Thoracic aorta (tissue), 2 donors: ENCODE measurements at regions not wholly inside any gene's neighbourhood (a gene's known extent, or its start where the extent isn't known, plus 50 kb on each side); places are given as distances from the start of the nearest gene placed in this dataset.

Experiments used
- ATAC-seq: fragments of 150-250 bp; one replicate; pipeline ENCODE4 v1.8.0; 2017; ENCODE audit warnings: low read depth; ENCODE audit not compliant: insufficient number of reproducible peaks, low FRiP score
- DNase-seq: peaks from one replicate; pipeline ENCODE4 v3.0.0-alpha.2; 2020; ENCODE audit warnings: low spot score
- H3K27ac ChIP-seq, 2 donors: fragments of 200-600 bp; sonication (generic); 1 replicate in 1 of 2; 2 replicates in 1 of 2; pipeline ENCODE4 v1.5.1; 2016; ENCODE audit warnings: mild to moderate bottlenecking in 2 of 2, moderate library complexity in 2 of 2
- H3K27me3 ChIP-seq: fragments of 200-600 bp; sonication (generic); replicated peaks from 2 replicates; pipeline ENCODE4 v1.6.0; 2016; ENCODE audit warnings: mild to moderate bottlenecking; ENCODE audit not compliant: insufficient read depth
- H3K36me3 ChIP-seq: fragments of 200-600 bp; sonication (generic); one replicate; pipeline ENCODE4 v1.5.1; 2016
- H3K4me1 ChIP-seq, 2 donors: fragments of 200-600 bp; sonication (generic); 1 replicate in 1 of 2; 2 replicates in 1 of 2; pipeline versions ENCODE4 v1.5.1 to v1.6.0; 2016; ENCODE audit warnings: low read depth in 2 of 2, mild to moderate bottlenecking in 1 of 2; ENCODE audit not compliant: control insufficient read depth in 1 of 2
- H3K4me3 ChIP-seq: fragments of 200-600 bp; sonication (generic); 2 replicates; pipeline ENCODE4 v1.5.1; 2016; ENCODE audit warnings: mild to moderate bottlenecking
- H3K9me3 ChIP-seq: fragments of 200-600 bp; sonication (generic); 2 replicates; pipeline ENCODE4 v1.5.1; 2016
- TF ChIP-seq, protein P1 (sequence below): fragments of 200-600 bp; sonication (generic); IDR thresholded peaks from one replicate; pipeline ENCODE4 v1.5.1; 2019; ENCODE audit warnings: antibody characterized with exemption

DNA sequence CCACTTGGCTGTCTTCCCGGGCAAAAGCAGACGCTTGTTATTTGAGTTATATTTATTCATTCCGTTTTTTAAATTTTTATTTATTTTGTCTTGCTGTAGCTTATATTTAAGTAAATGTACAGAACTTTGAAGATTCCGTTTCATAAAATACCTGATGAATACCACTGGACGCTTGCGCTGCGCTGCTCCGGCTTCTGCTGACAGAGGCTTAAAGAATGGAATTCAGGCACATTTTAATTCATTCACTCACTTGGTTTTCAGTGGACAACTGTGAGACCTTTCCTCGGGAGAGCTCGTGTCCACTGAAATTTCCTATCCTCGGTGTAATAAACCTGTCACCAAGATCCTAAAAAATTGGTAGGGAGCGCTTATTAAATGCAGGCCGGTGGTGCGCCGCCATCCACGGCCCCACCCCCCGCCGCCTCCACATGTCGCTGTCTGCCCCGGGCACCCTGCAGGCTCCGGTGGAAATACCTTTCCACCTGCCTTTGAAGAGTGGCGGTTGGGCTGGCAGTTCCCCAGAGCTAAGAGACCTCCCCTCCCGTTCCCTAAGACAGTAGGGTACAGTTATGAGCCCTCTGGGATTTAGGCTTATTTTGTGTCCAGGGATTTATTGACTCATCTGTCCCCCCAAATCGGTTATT lies 62.5 kb upstream of the UBE2E1 start:
- DNase-seq (no peak), ATAC-seq (no peak)
- Histone ChIP-seq H3K9me3 (no peaks in the 10 kb centered on the region), H3K4me1 (peaks cover 16 to 18% of the 10 kb centered on the region in 2 donors), H3K36me3 (no peaks in the 10 kb centered on the region), H3K4me3 (no peak overlapping the region), H3K27ac (no peak overlapping the region), H3K27me3 (no peaks in the 10 kb centered on the region)
- TF ChIP-seq, protein P1, sequence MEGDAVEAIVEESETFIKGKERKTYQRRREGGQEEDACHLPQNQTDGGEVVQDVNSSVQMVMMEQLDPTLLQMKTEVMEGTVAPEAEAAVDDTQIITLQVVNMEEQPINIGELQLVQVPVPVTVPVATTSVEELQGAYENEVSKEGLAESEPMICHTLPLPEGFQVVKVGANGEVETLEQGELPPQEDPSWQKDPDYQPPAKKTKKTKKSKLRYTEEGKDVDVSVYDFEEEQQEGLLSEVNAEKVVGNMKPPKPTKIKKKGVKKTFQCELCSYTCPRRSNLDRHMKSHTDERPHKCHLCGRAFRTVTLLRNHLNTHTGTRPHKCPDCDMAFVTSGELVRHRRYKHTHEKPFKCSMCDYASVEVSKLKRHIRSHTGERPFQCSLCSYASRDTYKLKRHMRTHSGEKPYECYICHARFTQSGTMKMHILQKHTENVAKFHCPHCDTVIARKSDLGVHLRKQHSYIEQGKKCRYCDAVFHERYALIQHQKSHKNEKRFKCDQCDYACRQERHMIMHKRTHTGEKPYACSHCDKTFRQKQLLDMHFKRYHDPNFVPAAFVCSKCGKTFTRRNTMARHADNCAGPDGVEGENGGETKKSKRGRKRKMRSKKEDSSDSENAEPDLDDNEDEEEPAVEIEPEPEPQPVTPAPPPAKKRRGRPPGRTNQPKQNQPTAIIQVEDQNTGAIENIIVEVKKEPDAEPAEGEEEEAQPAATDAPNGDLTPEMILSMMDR = no peak

- Histone ChIP-seq H3K27me3 (no peaks in the 10 kb centered on the region), H3K4me3 (no peak overlapping the region), H3K9me3 (no peaks in the 10 kb centered on the region), H3K4me1 (peaks cover 3 to 5% of the 10 kb centered on the region in 2 donors), H3K36me3 (no peaks in the 10 kb centered on the region), H3K27ac (no peak overlapping the region)
- TF ChIP-seq, protein P1 = no peak
- no peak for DNase-seq
- no peak for ATAC-seq
Measured at GRCh38 chr3:23746441-23746840, 59.3 kb upstream of the UBE2E1 start.

- TF ChIP-seq, protein P1 = no peak
- H3K27ac ChIP-seq = no peak overlapping the region
- H3K4me3 ChIP-seq = no peak overlapping the region
- H3K9me3 ChIP-seq = no peaks in the 10 kb centered on the region
- no peak for DNase-seq
- ATAC-seq = no peak
- no peaks in the 10 kb centered on the region for H3K27me3 ChIP-seq
- no peaks in the 10 kb centered on the region for H3K36me3 ChIP-seq
- H3K4me1 ChIP-seq = peaks cover 4 to 12% of the 10 kb centered on the region in 2 donors
Measured at GRCh38 chr3:23747841-23748240, 57.9 kb upstream of the UBE2E1 start.

- ATAC-seq (no peak), DNase-seq (no peak)
- no peaks in the 10 kb centered on the region for H3K9me3 ChIP-seq
- H3K4me3 ChIP-seq = no peak overlapping the region
- H3K27ac ChIP-seq = no peak overlapping the region
- TF ChIP-seq, protein P1 = no peak
- no peaks in the 10 kb centered on the region for H3K36me3 ChIP-seq
- H3K27me3 ChIP-seq = no peaks in the 10 kb centered on the region
- H3K4me1 ChIP-seq = peaks cover 4 to 12% of the 10 kb centered on the region in 2 donors
Measured at GRCh38 chr3:23748398-23749110, 57.2 kb upstream of the UBE2E1 start.

- no peak overlapping the region for H3K4me3 ChIP-seq
- H3K4me1 ChIP-seq = peaks cover 4 to 12% of the 10 kb centered on the region in 2 donors
- H3K27ac ChIP-seq = no peak overlapping the region
- no peaks in the 10 kb centered on the region for H3K36me3 ChIP-seq
- TF ChIP-seq, protein P1 = no peak
- DNase-seq = no peak
- no peaks in the 10 kb centered on the region for H3K9me3 ChIP-seq
- ATAC-seq = no peak
- H3K27me3 ChIP-seq = no peaks in the 10 kb centered on the region
Measured at GRCh38 chr3:23749609-23750008, 56.1 kb upstream of the UBE2E1 start.
